DOHH2 (cell line): ENCODE measurements at regions not wholly inside any gene's neighbourhood (a gene's known extent, or its start where the extent isn't known, plus 50 kb on each side); places are given as distances from the start of the nearest gene placed in this dataset.

Experiments
- H3F3A ChIP-seq: fragments of 200-600 bp; sonication (generic), shearing (Covaris generic); 2 replicates; pipeline ENCODE4 v1.6.0; 2016; ENCODE audit warnings: antibody characterized with exemption, mild to moderate bottlenecking; ENCODE audit not compliant: control insufficient read depth, insufficient read depth
- H3K27ac ChIP-seq: fragments of 200-600 bp; sonication (generic); 2 replicates; pipeline ENCODE4 v1.5.1; 2014; ENCODE audit warnings: low read depth, mild to moderate bottlenecking, low read length, moderate library complexity
- H3K27me3 ChIP-seq: fragments of 200-600 bp; sonication (generic); 2 replicates; pipeline ENCODE4 v1.6.1; 2014; ENCODE audit warnings: mild to moderate bottlenecking, low read length, mixed read lengths; ENCODE audit not compliant: control insufficient read depth
- H3K36me3 ChIP-seq: fragments of 200-600 bp; sonication (generic); 2 replicates; pipeline ENCODE4 v1.6.1; 2014; ENCODE audit warnings: mild to moderate bottlenecking, low read length, moderate library complexity, mixed read lengths; ENCODE audit not compliant: control insufficient read depth
- H3K4me1 ChIP-seq: fragments of 200-600 bp; sonication (generic); 2 replicates; pipeline ENCODE4 v1.6.1; 2014; ENCODE audit warnings: mild to moderate bottlenecking, low read length, mixed read lengths; ENCODE audit not compliant: control insufficient read depth
- H3K4me2 ChIP-seq: fragments of 200-600 bp; sonication (generic); 2 replicates; pipeline ENCODE4 v1.6.0; 2014; ENCODE audit warnings: mild to moderate bottlenecking, low read length, moderate library complexity
- H3K4me3 ChIP-seq: fragments of 200-600 bp; sonication (generic); 2 replicates; pipeline ENCODE4 v1.5.1; 2014; ENCODE audit warnings: mild to moderate bottlenecking, low read length, mixed read lengths
- H3K79me2 ChIP-seq: fragments of 200-600 bp; sonication (generic); 2 replicates; pipeline ENCODE4 v1.6.1; 2014; ENCODE audit warnings: mild to moderate bottlenecking, low read length, mixed read lengths; ENCODE audit not compliant: control insufficient read depth
- H3K9me2 ChIP-seq: fragments of 200-600 bp; sonication (generic); replicated peaks from 2 replicates; pipeline ENCODE4 v1.6.1; 2014; ENCODE audit warnings: mild to moderate bottlenecking, low read length, mixed read lengths; ENCODE audit not compliant: control insufficient read depth
- H3K9me3 ChIP-seq: fragments of 200-600 bp; sonication (generic); 2 replicates; pipeline ENCODE4 v1.6.1; 2014; ENCODE audit warnings: antibody characterized with exemption, low read length, mixed read lengths; ENCODE audit not compliant: control insufficient read depth, insufficient read depth
- H4K20me1 ChIP-seq: fragments of 200-600 bp; sonication (generic); 2 replicates; pipeline ENCODE4 v1.6.0; 2014; ENCODE audit warnings: low read depth, mild to moderate bottlenecking, antibody characterized with exemption, low read length, moderate library complexity; ENCODE audit not compliant: control insufficient read depth, insufficient read depth
- CTCF ChIP-seq: fragments of 200-600 bp; sonication (generic); IDR thresholded peaks from one replicate; pipeline ENCODE4 v1.5.1; 2014; ENCODE audit warnings: antibody characterized with exemption, mild to moderate bottlenecking, low read depth, low read length; ENCODE audit not compliant: poor library complexity, severe bottlenecking
- EZH2phosphoT487 ChIP-seq: fragments of 200-600 bp; sonication (generic); IDR thresholded peaks from 2 replicates; pipeline ENCODE4 v1.6.1; 2017; ENCODE audit warnings: borderline replicate concordance, mild to moderate bottlenecking, antibody characterized with exemption, low read length, moderate library complexity, mixed read lengths

GRCh38 chr7:10739401-10739800, 234.3 kb upstream of the PHF14 start:
- Histone ChIP-seq H3K36me3 (no peaks in the 10 kb centered on the region), H3K4me1 (no peaks in the 10 kb centered on the region), H4K20me1 (no peaks in the 10 kb centered on the region), H3K4me3 (no peak overlapping the region), H3K4me2 (no peak overlapping the region), H3K9me3 (no peaks in the 10 kb centered on the region), H3K79me2 (no peaks in the 10 kb centered on the region), H3K27ac (no peak overlapping the region), H3F3A (no peaks in the 10 kb centered on the region), H3K27me3 (no peaks in the 10 kb centered on the region), H3K9me2 (no peaks in the 10 kb centered on the region)
- TF ChIP-seq EZH2phosphoT487 (no peak), CTCF (no peak)

GRCh38 chr7:10740805-10741204, 232.9 kb upstream of the PHF14 start:
- no peak for TF ChIP-seq CTCF
- TF ChIP-seq EZH2phosphoT487 = no peak
- no peaks in the 10 kb centered on the region for H3K36me3 ChIP-seq
- H3K27me3 ChIP-seq = no peaks in the 10 kb centered on the region
- no peak overlapping the region for H3K27ac ChIP-seq
- H4K20me1 ChIP-seq = no peaks in the 10 kb centered on the region
- H3K79me2 ChIP-seq = no peaks in the 10 kb centered on the region
- no peaks in the 10 kb centered on the region for H3K4me1 ChIP-seq
- no peak overlapping the region for H3K4me2 ChIP-seq
- no peaks in the 10 kb centered on the region for H3K9me2 ChIP-seq
- no peaks in the 10 kb centered on the region for H3K9me3 ChIP-seq
- no peaks in the 10 kb centered on the region for H3F3A ChIP-seq
- no peak overlapping the region for H3K4me3 ChIP-seq

GRCh38 chr7:10756981-10757380, 216.7 kb upstream of the PHF14 start:
- Histone ChIP-seq H3F3A (no peaks in the 10 kb centered on the region), H3K9me3 (peaks cover 10% of the 10 kb centered on the region; the same call in 1 of the 2 replicates), H3K27ac (no peak overlapping the region), H3K4me1 (no peaks in the 10 kb centered on the region), H3K9me2 (no peaks in the 10 kb centered on the region), H3K79me2 (no peaks in the 10 kb centered on the region), H3K4me2 (no peak overlapping the region), H3K4me3 (no peak overlapping the region), H3K27me3 (no peaks in the 10 kb centered on the region), H3K36me3 (no peaks in the 10 kb centered on the region), H4K20me1 (no peaks in the 10 kb centered on the region)
- TF ChIP-seq EZH2phosphoT487 = no peak
- TF ChIP-seq CTCF = no peak

- Histone ChIP-seq H3K4me3 (no peak overlapping the region), H3K27me3 (no peaks in the 10 kb centered on the region), H3K9me3 (peaks cover 10% of the 10 kb centered on the region; the same call in 1 of the 2 replicates), H4K20me1 (no peaks in the 10 kb centered on the region), H3K79me2 (no peaks in the 10 kb centered on the region), H3K4me2 (no peak overlapping the region), H3K36me3 (no peaks in the 10 kb centered on the region), H3K4me1 (no peaks in the 10 kb centered on the region), H3K27ac (no peak overlapping the region), H3F3A (no peaks in the 10 kb centered on the region), H3K9me2 (no peaks in the 10 kb centered on the region)
- TF ChIP-seq EZH2phosphoT487 (no peak), CTCF (no peak)
These were observed 214.6 kb upstream of the PHF14 start for GRCh38 chr7:10759120-10759519.
